Heart right ventricle (tissue), 16 donors: ENCODE measurements at regions not wholly inside any gene's neighbourhood (a gene's known extent, or its start where the extent isn't known, plus 50 kb on each side); places are given as distances from the start of the nearest gene placed in this dataset.

ENCODE experiments used
- ATAC-seq, 8 donors: fragments of 200-7000 bp; cut with Tn5 transposase; one replicate each; pipeline ENCODE4 v1.9.1; 2020; ENCODE audit warnings: mild to moderate bottlenecking in 8 of 8, moderate library complexity in 8 of 8, moderate number of reproducible peaks in 1 of 8
- DNase-seq, 2 donors: peaks; one replicate each; pipeline ENCODE4 v3.0.0-alpha.2; 2020
- H3K27ac ChIP-seq, 10 donors: fragments of 200-600 bp; sonication (generic) in 2 of 10; one replicate each; pipeline versions ENCODE4 v1.5.0 to v1.8.0; 2020 to 2022; ENCODE audit warnings: mild to moderate bottlenecking in 3 of 10
- H3K27me3 ChIP-seq, 7 donors: fragments of 200-600 bp; one replicate each; pipeline ENCODE4 v1.8.0; 2021 to 2022; ENCODE audit warnings: mild to moderate bottlenecking in 2 of 7
- H3K36me3 ChIP-seq, 9 donors: fragments of 200-600 bp; sonication (generic) in 1 of 9; one replicate each; pipeline versions ENCODE4 v1.5.0 to v1.8.0; 2020 to 2022; ENCODE audit warnings: mild to moderate bottlenecking in 2 of 9
- H3K4me1 ChIP-seq, 9 donors: fragments of 200-600 bp; sonication (generic) in 1 of 9; one replicate each; pipeline versions ENCODE4 v1.5.0 to v1.8.0; 2020 to 2022; ENCODE audit warnings: mild to moderate bottlenecking in 4 of 9
- H3K4me3 ChIP-seq, 10 donors: fragments of 200-600 bp; sonication (generic) in 2 of 10; one replicate each; pipeline versions ENCODE4 v1.5.0 to v1.8.0; 2020 to 2022; ENCODE audit warnings: mild to moderate bottlenecking in 7 of 10, moderate library complexity in 2 of 10
- H3K9me3 ChIP-seq, 11 donors: fragments of 200-600 bp in 10 of 11; sonication (generic) in 2 of 11; one replicate each; pipeline versions ENCODE4 v1.5.0 to v1.8.0; 2013 to 2022; ENCODE audit warnings: mild to moderate bottlenecking in 2 of 11, control low read depth in 1 of 11, moderate library complexity in 1 of 11
- CTCF ChIP-seq, 9 donors: fragments of 200-600 bp; sonication (generic) in 2 of 9; IDR thresholded peaks; one replicate each; pipeline versions ENCODE4 v1.5.0 to v1.8.0; 2021 to 2022; ENCODE audit warnings: antibody characterized with exemption in 9 of 9, mild to moderate bottlenecking in 5 of 9, moderate library complexity in 1 of 9
- WGBS, 2 donors: extraction: QIAGEN DNeasy Blood & Tissue Kit; methylation state at CpG; one replicate each; pipeline ENCODE4 v1.1.7; 2013; ENCODE audit warnings: inconsistent platforms in 1 of 2; 5-methylcytosine and 5-hydroxymethylcytosine counted together
- intact Hi-C, 10 donors: fragments of 100-400 bp; cut with DNase I; formaldehyde crosslinking; loops; one replicate each; pipeline versions ENCODE4 v1.11.1 to v1.14.2; 2022
- donor health status: Arrhythmogenic right ventricular cardiomyopathy.
- donor health status: ischemic (EF 13 %, LVEDD 7.1; RV severe dilation, severe dysfunction).
- donor health status: healthy with polysubstance abuse.
- donor health status: DM: no; HTN: yes; CAD: no.
- donor health status: DM: no; HTN: no; CAD: no.
- donor health status: ischemic (EF 25% LVEDD 6.9; RV normal size, moderate dysfunction).
- donor health status: ischemic (EF 25% LVEDD 5.7; RV mildly dilated, moderate dysfunction).
- donor health status: healthy.
- donor health status: DM: yes; HTN: yes; CAD: no.
- donor health status: Ischemic cardiomyopathy.
- donor health status: ischemic (EF 35%, LVEDD 5.7; RV mildly dilated, moderate dysfunction).
- donor health status: nonischemic (EF 11% LVEDD 7.7; RV severe dilation, severe dysfunction).
- donor health status: DM: yes; HTN: yes; CAD: no.
- donor health status: PGD.
- donor health status: ischemic (EF 29% LVEDD 5.4; RV normal size, mild dysfunction).
- donor health status: nonischemic (EF 23%, LVEDD 6.1; RV moderate dilation, normal function).

GRCh38 chr12:87165733-87166375 is 863.3 kb downstream of the C12orf50 start:
- DNase-seq, result no peak
- TF ChIP-seq CTCF (IDR thresholded peaks at IDR 0.05), result no peak
- no peaks in the 10 kb centered on the region for H3K27me3 ChIP-seq
- no peaks in the 10 kb centered on the region for H3K36me3 ChIP-seq
- no peak overlapping the region for H3K4me3 ChIP-seq
- no peak for ATAC-seq
- 90 to 93% methylated on average over 3 of the region's 3 CpGs for WGBS, 2 donors
- H3K9me3 ChIP-seq, result peaks cover 0 to 31% (median 13%) of the 10 kb centered on the region in 11 donors
- intact Hi-C loops, result no loop called here
- no peaks in the 10 kb centered on the region for H3K4me1 ChIP-seq
- no peak overlapping the region for H3K27ac ChIP-seq

DNA sequence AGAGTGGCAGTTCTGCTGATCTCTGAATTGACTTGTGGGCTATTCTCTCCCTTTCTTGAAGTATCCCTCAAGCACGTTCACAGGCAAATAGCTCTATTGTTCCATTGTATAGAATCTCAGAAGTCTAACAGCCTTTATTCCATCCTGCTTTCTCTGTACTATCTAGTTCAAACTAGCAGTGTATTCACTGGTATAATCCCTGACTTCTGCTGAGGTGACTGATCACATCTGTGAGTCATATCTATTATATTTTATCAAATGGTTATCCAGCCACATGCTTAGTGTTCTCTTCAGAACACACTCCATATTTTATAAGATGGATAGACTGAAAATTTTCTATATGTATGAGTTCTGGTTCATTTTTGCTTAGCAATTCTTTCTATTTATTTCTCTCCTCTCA is 866.1 kb downstream of the C12orf50 start:
- H3K4me1 ChIP-seq, result no peaks in the 10 kb centered on the region

DNA sequence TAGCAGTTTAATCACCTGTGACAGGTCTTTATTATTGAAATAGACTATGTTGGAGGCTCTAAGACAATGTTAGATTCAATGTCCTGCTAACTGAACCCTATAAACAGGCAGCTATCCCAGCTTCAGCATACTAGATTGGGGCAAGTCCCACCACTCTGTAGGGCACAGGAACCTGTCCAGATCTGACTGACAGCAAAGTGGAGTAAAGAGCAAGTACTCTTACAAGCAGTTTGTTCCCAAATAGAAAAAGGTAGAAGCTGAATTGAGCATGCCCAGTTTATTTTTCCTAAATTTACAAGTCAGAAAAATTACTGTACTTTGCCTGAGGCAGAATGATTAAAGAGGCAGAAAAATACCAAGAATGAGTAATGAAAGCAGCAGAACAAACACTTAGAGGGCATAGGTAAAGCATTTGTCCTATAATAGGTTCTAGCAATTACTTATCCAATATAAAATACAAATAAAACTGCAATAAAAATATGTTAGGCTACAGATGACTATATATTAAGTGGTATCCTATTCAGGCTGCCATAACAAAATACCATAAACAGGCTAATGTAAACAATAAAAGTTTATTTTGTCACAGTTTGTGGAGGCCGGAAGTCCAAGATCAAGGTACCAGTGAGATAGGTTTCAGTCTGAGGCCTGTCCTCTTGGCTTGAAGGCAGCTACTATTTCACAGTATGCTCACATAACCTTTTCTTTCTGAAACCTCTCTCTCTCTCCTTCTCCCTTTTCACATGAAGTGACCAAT is 868.2 kb downstream of the C12orf50 start:
- WGBS, 2 donors, result 70 to 73% methylated on average over 1 of the region's 1 CpG
- H3K36me3 ChIP-seq, result no peaks in the 10 kb centered on the region
- no peak overlapping the region for H3K27ac ChIP-seq
- no peaks in the 10 kb centered on the region for H3K4me1 ChIP-seq
- no peak overlapping the region for H3K4me3 ChIP-seq
- H3K9me3 ChIP-seq, result peaks cover 0 to 21% (median 7%) of the 10 kb centered on the region in 11 donors
- intact Hi-C loops, result no loop called here
- TF ChIP-seq CTCF (IDR thresholded peaks at IDR 0.05), result no peak
- H3K27me3 ChIP-seq, result no peaks in the 10 kb centered on the region
- no peak for DNase-seq
- no peak for ATAC-seq

More for the DNA sequence above, 866.1 kb downstream of the C12orf50 start:
- DNase-seq (no peak), ATAC-seq (no peak)
- Histone ChIP-seq H3K27me3 (no peaks in the 10 kb centered on the region), H3K36me3 (no peaks in the 10 kb centered on the region), H3K9me3 (peaks cover 0 to 31% (median 13%) of the 10 kb centered on the region in 11 donors), H3K4me3 (no peak overlapping the region), H3K27ac (no peak overlapping the region)
- TF ChIP-seq CTCF (IDR thresholded peaks at IDR 0.05), result no peak
- intact Hi-C loops, result no loop called here
- 58 to 70% methylated on average over 1 of the region's 1 CpG for WGBS, 2 donors

GRCh38 chr12:87157791-87158190 is 871.4 kb downstream of the C12orf50 start:
- 90 to 93% methylated on average over 6 of the region's 6 CpGs for WGBS, 2 donors
- Histone ChIP-seq H3K36me3 (no peaks in the 10 kb centered on the region), H3K4me1 (peaks cover 0 to 4% (median 0%) of the 10 kb centered on the region in 9 donors), H3K27ac (no peak overlapping the region), H3K27me3 (no peaks in the 10 kb centered on the region), H3K9me3 (peaks cover 0 to under 1% (median 0%) of the 10 kb centered on the region in 11 donors), H3K4me3 (no peak overlapping the region)
- TF ChIP-seq CTCF (IDR thresholded peaks at IDR 0.05), result no peak
- ATAC-seq (no peak), DNase-seq (no peak)
- intact Hi-C loops, result no loop called here
